GM19468 (cell line): ENCODE measurements at regions not wholly inside any gene's neighbourhood (a gene's known extent, or its start where the extent isn't known, plus 50 kb on each side); places are given as distances from the start of the nearest gene placed in this dataset.

Source experiments
- ATAC-seq: cut with Tn5 transposase; IDR thresholded peaks from one replicate; pipeline ENCODE4 v1.9.1; 2021; ENCODE audit warnings: mild to moderate bottlenecking, moderate library complexity, moderate number of reproducible peaks; ENCODE audit not compliant: unreplicated experiment; ENCODE audit errors: extremely low read depth

DNA sequence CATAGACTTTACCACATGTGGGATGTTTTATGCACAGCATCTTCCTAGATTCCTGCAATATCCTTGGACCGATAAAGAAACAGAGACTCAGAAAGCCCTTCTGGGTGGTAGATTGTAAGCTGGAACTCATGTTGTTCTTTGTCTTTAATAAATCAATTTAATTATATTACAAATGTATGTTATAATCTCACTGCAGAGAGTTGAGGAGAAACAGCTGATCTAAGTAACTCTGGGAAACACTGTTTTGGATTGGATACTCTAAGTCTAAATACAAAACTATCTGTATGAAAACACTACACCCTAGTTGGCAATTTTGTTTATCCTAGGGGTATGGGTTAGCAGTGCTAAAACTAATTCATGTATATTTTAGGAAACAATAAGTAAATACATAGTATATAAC lies 1015.2 kb downstream of the XPNPEP1 start:
- no peak for ATAC-seq

DNA sequence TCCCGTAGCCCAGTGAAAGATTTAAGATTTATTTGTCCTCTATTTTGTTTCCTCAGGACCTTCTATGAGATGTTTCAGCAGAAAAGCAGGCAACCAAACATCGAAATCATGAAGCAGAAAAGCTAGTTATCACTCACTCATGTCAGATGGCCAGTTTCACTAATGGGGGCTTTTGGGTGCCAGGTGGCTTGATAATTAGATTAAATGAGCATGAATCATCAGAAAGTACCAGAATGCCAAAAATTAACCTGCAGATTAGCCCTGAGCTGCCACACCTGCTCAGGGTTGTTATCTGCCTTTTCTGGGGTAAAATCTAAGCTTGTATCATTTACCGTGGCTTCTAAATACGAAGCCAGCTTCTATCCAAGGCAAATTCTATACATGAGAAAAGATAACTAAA lies 1017.5 kb downstream of the XPNPEP1 start:
- ATAC-seq: no peak

DNA sequence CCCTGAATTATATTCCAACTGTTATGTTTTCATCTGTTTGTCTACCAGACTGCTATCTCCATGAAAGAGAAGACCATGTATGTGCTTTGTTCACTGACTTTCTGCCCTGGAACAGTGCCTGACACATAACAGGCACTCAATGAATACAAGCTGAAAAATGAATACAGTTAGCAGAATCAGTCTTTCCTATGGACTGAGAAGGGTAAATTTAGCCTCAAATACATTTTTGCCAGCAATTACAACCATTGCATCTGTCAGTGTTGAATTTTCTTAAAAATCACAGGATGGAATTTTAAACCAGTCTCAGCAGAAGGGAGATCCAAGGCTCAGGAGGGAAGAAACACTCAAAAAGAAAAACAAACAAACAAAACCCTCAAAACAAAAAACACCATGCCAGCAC lies 1018.1 kb downstream of the XPNPEP1 start:
- no peak for ATAC-seq

DNA sequence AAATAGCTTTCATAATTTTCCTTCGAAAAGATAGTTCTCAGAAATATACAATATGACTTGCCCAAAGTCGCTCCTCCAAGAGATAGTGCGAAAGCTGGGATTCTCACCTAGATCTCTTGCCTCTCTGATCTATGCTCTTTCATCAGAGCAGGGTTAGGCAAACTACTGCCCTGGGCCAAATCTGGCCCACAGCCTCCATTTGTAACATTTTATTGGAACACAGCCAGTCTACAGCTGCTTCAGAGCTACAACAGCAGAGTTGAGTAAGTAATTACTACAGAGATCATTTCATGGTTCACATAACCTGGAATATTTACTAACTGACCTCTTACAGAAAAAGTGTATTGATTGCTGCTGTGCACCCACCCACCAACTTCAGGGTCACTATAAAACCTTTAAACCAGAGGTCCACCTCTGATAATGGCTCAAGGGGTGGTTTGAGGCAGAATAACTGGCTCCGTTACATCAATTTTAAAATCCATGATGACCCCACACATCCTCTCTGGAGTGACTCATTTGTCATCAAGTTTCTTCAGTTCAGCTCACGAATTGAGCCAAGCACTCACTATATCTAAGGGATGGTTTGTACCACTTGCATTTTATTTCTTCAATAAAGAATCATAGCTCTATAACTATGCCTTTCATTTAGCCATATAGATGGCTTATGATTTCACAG lies 1019.0 kb downstream of the XPNPEP1 start:
- ATAC-seq: no peak

DNA sequence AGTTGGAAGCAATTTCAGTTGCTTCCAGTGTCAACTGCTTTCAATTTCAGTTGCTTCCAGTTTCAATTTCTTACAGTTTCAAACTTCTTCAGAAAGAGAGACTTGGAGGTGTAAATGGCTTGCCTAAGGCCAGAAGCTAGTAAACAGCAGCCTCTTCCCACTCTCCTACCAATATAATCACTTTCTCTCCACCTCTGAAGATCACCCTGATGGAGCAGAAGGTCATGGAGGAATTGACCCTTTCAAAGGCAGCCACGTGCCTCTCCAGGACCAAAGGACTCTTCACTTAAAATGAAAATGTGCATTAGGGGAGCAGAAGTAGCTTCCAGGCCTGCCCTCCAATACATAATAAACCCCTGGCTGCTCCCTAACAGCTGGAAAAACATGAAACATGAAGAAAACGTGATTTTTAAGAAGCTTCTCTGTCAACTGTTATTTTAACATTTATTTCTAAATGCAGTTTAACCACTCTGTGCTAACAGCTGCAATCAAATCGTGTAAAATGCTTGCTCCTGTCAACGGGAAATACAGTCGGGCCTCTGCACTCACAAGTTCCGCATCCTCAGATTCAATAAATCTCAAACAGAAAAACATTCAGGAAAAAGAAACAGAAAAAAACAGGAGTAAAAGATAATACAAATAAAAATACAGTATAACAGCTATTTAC lies 1020.6 kb downstream of the XPNPEP1 start:
- ATAC-seq: peak; percentile 28

DNA sequence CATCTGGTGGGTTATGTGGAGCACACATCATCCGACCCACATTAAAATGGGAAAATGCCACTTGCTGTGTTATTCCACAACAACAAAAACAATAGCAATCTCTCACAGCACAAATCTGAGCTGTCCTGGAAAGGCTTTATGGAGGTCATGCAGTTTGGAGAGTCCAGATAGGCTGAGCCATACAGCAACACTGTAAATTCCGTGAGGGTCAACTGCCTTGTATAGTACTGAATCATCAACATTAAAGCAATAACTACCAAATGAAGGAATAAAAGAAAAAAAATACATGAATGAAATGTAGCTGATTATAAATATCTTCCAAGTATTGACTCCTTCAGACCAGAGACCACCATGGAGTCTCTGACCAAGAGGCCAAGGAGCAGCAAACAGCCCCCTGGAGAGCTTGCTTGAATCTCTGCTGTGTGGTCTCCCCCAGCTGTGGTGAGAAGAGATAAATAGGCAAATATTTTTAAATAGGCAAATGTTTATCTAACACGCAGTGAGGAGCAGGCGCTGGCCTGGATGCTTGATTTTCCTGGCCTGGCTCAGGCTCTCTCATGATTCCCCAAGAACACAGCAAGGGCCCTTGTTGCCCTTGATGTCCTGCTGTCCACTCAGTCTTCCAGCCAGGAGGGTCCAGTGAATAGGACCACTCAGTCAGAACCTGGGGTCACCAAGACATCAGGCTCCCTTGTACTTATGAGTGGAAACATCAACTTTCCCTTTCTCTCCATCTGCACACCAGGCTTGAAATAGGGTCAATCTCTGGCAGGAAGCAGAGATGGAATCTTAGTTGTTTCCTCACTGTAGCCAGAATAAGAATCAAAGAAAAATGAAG lies 1021.3 kb downstream of the XPNPEP1 start:
- ATAC-seq: no peak

DNA sequence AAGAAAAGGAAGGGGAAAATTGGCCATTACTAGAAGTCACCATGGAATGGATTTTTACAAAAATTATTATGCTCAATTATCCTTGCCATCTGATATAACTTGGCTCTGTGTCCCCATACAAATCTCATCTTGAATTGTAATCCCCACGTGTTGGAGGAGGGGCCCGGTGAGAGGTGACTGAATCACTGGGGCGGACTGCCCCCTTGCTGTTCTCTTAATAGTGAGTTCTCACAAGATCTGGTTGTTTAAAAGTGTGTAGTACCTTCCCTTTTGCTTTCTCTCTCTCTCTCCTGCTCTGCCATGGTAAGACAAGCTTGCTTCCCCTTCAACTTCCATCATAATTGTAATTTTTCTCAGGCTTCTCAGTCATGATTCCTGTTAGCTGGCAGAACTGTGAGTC lies 1023.6 kb downstream of the XPNPEP1 start:
- no peak for ATAC-seq

DNA sequence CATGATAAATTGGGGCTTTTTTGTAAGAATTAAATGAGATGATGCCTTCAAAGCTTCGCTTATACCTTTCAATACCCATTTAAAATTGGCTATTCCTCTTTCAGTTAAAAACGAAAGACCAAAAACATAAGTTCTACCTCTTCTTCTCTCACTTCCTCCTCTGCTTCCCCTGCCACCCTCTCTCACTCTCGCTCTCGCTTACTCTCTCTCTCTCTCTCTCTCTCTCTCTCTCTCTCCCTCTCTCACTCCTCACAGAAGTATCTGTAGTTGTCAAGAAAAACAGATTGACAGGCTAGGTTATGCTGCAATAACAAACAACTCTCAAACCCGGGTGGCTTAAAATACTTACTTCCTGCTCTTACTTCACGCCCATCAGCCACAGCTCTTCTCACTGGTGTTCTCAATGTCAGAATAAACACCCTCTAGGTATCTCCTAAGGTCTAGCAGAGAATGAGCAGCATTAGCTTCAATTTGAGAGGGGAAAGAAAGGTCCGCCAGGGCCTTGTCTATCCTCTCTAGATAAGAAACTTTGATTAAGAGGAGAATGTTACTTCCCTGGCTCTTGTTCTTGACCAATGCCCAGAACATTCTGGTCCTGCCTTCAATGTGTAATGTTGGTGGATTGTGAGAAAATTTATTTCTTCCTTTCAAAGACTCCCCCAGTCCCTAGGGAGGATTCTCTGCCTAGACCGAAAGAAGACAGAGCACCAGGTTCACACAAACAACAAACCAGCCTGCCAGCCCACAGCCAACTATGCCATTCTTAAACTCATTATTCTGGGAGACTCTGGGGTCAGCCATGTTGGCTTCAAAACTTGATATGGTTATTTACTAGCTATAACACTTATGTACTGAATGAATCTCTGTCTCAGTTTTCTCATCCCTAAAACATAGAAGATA lies 1028.7 kb downstream of the XPNPEP1 start:
- ATAC-seq: peak; percentile 76

DNA sequence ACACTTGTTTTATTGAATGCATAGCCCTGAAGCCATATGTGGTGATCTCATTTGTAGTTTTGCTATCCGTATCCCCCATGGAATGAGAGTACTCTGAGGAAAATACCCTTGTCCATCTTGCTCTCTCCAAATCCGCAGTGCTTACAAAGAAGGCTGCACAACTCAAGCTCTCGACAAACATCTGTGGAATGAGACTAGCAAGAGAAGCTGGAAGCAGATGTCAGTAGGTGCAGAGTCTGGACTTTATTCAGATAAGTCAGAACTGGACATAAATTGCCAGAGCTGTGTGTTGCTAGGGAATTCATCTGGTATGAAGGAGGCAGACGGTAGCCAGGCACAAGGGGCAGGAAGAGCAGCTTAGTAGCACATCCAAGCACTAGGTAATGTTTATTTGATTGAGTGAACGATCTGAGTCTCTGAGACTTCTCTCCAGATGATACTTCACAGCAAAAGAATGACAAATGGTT lies 1046.2 kb downstream of the XPNPEP1 start:
- no peak for ATAC-seq

DNA sequence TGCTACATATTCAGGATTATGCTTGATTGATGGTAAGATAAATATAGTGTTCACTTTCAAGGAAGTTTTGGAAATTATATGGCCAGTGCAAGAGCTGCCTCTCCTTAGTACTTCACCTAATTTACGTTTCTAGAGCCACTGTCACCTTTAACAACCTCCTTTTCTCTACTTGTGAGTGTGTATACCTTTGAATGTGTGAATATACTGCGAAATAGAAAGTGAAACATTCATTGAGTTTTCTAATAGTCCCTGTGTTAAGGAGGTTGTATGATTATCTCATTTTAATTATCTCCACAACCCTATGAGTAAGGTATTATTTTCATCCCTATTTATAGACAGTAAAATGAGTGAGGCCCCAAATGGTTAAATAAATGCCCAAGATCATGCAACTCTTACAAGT lies 1050.5 kb downstream of the XPNPEP1 start:
- no peak for ATAC-seq

DNA sequence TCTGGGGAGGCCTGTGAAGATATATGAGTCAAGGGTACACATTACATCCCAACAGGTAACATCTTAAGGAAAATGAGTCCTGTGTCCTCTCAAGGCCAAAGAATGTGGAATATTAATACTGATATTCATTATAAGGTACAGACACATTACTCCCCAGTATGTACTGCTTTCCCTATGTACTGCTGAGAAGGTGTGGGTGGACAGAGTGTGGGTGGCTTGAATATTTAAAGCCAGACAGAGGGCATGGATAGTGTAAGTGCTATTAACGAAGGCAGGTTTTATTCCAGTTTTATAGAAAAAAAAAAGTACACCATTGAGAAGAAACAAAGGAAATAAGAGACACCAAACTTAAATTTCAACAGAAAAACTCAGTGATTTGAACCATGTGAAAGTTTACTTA lies 1054.4 kb downstream of the XPNPEP1 start:
- no peak for ATAC-seq

DNA sequence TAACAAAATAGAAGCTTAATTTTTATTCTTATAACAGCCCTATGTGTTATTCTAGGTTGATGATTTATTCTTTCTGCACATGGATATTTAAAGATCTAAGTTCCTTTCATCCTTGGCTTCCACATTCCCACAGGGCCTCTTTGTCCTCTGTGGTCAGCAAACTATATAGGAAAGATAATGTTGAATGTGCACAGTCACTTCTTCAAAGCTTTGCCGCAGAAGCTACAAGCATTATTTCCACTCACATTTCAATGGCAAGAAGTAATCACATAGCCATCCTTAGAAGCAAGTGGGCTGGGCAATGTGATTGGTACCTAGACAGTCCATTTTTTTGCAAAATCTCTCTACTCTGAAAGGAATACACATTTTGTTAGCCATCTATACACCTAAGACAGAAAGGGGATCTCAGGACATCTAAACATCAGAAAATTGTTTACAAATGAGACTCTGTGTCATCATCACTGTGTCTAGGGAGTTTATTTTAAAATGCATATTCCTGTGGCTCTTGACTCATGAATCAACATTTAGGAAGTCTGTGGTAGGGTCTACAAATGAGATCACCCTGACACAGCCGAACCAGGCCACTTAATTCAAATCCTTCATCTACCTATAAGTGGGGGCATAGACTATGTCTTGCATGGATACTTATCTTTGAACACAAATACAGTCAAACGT lies 1060.5 kb downstream of the XPNPEP1 start:
- ATAC-seq: no peak

DNA sequence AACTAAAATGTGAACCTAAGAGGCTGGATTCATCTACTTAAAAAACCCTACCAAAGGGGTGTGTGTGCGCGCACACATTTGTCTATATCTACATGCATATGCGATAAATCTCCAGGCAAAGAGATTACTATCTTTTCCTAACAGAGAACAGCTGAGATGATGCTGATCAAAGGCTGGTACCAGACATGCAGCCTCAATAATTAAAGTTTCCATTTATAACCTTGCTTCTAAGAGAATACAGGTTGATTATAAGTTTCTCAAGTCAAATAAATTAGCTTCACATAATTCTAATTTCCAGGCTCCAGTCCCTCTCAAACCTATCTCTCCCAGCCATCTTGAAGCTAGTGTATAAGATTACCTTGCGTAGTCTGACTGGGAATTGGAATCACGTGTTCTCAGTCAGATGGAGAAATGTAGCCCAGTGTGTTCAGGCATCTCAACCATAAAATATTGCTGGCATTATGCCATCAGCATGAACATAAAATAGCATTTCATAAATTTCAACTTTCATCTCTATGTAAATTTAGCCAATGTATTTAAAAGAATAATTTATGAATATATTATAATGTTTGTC lies 1062.0 kb downstream of the XPNPEP1 start:
- ATAC-seq: no peak

DNA sequence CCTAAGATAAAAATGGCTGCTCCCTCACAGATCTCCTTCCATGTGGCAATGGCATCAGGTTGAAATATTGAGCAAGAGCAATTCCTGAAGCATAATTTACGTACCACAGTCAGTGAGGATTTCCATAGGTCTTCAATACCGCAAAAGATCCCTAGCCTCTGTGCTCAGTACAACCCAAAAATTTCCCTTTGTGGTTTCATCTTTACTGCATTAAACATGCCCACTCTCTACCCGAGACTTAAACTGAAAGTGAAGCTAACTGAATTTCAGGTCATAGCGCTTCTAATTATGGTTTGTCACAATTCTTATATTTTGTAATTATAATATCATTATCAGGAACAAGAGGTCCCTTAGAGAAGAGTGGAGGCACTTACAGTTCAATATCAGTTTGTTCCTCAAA lies 1071.1 kb downstream of the XPNPEP1 start:
- ATAC-seq: peak; percentile 76

DNA sequence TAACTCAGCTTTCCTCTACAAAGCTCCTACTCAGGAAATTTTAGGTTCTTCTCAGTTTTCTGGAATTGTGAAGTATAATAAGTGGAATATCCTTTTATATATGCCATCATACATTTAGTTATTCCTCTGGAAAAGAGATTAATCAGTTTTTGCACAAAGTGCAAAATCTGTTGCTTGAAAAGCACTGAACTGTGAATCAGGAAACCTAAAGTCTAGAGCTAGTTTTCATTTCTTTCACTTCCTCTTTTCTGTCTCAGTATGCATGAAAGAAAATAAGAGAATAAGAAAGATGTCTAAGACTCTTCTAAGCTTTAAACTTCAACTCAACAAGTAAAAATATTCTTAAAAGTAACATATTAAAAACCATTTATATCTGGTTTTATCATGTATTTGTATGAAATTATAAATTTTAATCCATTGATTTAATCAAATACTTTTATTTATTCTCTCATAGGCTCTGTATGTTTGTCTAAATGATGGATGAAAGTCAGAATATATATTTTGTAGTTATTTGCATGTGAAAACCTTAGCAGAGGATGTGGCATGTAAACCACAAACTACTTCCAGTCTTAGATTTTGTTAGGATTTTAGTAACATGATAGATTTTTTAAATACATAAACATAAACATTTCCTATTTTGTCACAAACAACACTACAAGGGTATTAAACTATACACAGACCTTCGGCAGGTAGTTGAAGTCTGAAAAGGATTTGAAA lies 1073.0 kb downstream of the XPNPEP1 start:
- ATAC-seq: peak; percentile 82

DNA sequence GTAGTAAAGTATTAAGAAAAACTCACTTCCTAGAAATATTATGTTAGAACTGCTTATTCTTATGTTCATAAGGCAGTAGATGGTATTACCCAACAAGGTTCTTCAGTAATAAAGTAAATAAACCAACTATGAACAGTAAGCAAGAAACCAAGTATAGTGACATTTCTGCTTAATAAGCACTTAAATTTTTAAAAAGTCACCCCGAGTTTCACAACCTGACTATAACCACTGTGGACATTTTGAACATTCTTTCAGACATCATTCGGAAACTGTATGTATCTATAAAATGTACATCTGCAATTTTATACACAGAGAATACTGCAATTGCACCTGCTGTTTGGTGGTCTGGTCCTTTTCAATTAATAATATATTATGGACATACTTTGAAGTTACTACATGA lies 1073.6 kb downstream of the XPNPEP1 start:
- peak; percentile 1 for ATAC-seq

DNA sequence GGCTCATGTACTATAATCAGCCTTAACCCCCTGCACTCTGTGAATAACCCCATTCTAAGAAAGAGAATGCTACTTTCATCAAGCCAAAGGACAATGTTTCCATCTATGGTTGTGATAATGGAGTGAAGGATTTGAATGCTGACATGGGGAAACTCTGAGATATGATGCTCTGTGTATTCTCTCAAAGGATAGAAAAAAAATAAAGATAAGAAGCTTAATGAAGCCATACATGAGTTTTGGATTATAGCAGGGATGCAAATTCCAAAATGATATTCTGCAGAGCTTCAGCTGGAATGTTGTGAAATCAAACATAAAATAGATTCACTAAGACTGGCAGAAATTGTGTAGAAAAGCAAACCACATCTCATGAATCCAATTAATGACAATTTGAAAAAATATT lies 1074.1 kb downstream of the XPNPEP1 start:
- no peak for ATAC-seq

DNA sequence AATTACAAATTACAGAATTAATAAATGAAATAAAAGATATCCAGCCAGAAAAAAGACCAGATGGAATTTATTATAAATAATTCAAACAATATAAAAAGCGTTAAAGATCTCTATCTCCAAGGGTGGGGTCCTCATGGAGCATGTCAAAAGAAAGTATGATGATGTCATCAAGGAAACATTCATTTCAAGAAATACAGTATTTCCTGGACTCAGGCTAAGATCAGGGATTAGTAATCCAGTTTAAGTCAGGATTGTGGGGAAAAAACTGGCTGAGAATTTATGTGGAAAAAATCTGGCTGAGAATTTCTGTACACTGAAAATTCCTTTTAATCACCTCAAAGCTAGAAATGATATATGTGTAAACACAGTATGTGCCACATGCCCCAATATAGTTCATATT lies 1075.3 kb downstream of the XPNPEP1 start:
- ATAC-seq: no peak

DNA sequence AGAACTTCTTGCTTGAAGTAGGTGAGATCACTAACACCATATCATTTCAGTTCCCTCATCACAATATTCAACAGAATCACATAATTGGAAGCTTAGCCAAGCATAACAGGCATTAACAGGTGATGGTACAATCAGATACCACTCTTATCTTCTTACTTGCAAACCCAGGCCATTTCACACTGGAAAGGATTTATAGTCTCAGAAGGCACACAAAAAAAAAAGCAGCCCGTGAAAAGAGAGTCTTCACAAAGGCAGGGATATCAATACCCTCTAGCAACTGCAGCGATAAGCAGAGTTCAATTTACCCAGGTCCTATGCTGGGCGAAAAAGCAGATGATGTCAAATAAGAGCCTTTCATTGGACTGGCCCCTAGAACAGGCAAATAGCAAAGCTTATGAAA lies 1082.4 kb downstream of the XPNPEP1 start:
- no peak for ATAC-seq
